ENCODE measurements at regions not wholly inside any gene's neighbourhood (a gene's known extent, or its start where the extent isn't known, plus 50 kb on each side); places are given as distances from the start of the nearest gene placed in this dataset.

DNA sequence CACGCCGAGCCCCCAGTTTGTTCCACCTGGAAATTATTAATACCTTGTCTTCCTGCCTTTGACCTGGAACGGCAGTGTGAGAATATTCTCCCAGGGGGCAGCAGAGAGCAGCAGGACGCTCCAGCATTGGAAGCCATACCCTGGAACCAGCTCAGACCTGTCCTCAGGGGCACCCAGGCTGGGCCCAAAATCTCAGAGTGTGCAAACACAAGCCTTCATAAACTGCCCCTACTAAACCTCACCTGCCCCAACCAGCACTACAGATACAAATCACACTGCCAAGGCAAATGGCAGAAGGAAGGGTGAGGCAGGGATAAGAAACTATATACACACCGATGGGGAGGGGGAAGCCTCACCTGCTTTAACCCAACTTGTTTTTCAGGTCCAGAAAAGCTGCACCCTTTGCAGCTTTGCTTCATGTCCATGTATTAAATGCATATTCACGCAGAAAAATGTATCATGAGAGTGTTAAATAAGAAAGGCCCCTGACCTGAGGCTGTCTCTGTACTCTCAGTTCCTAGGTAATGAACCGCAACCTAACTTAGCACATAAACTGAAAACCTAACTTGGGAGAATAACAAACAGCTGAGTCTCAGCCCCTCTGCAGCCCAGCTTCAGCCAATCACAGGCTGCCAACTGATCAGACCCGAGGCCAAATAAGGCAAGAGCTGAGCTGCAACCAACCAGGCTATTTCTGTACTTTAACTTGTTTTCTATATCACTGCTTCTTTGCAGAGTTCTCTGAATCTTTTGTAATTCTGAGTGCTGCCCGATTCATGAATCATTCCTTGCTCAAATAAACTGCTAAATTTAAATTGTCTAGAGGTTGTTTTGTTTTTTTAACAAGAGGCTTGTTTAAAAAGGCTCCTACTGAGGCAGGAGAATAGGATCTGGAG, 130.1 kb downstream of the SPTSSA start:
- ATAC-seq: peak; percentile 96
- H3K4me2 ChIP-seq (ENCODE audit: low read length): peak overlapping the region; percentile 51
- CTCF ChIA-PET: interaction anchor here (0.6 to 2.6 kb wide), 17 partner anchors 9 to 1486 kb away, joined by 3 to 99 read pairs (median 4); no protein-coding TSS in a partner anchor
- no peaks in the 10 kb centered on the region for H3K27me3 ChIP-seq (ENCODE audit: insufficient read depth, low read length)
- no peak for TF ChIP-seq POLR2AphosphoS5 (IDR thresholded peaks at IDR 0.05; ENCODE audit: low read depth, low read length)
- TF ChIP-seq SRF (IDR thresholded peaks at IDR 0.05; ENCODE audit: low read depth): peak; percentile 99
- 0 out of 2 replicates have a peak, but pooled peaks have one; percentile 11 for TF ChIP-seq JUND (IDR thresholded peaks at IDR 0.05)
- TF ChIP-seq RAD21 (IDR thresholded peaks at IDR 0.05; ENCODE audit: low read depth): peak; percentile 82
- TF ChIP-seq, protein P1, sequence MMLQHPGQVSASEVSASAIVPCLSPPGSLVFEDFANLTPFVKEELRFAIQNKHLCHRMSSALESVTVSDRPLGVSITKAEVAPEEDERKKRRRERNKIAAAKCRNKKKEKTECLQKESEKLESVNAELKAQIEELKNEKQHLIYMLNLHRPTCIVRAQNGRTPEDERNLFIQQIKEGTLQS (IDR thresholded peaks at IDR 0.05): 0 out of 2 replicates have a peak, but pooled peaks have one; percentile 14
- TF ChIP-seq, protein P2, sequence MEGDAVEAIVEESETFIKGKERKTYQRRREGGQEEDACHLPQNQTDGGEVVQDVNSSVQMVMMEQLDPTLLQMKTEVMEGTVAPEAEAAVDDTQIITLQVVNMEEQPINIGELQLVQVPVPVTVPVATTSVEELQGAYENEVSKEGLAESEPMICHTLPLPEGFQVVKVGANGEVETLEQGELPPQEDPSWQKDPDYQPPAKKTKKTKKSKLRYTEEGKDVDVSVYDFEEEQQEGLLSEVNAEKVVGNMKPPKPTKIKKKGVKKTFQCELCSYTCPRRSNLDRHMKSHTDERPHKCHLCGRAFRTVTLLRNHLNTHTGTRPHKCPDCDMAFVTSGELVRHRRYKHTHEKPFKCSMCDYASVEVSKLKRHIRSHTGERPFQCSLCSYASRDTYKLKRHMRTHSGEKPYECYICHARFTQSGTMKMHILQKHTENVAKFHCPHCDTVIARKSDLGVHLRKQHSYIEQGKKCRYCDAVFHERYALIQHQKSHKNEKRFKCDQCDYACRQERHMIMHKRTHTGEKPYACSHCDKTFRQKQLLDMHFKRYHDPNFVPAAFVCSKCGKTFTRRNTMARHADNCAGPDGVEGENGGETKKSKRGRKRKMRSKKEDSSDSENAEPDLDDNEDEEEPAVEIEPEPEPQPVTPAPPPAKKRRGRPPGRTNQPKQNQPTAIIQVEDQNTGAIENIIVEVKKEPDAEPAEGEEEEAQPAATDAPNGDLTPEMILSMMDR (IDR thresholded peaks at IDR 0.05 in 2 of 3, conservative IDR thresholded peaks at IDR 0.05 in 1 of 3; ENCODE audit: borderline replicate concordance in 1 of 3, insufficient read depth in 1 of 3, low read depth in 2 of 3, low read length in 2 of 3): peak; percentile 69 to 93 (median 86); a peak in 5 of 6 replicates
- TF ChIP-seq CBX3 (IDR thresholded peaks at IDR 0.05; ENCODE audit: low read depth): 0 out of 2 replicates have a peak, but pooled peaks have one; percentile 39
- TF ChIP-seq YY1 (IDR thresholded peaks at IDR 0.05; ENCODE audit: extremely low read depth, insufficient replicate concordance, low read depth, low read length): no peak
- peak; percentile 31 for TF ChIP-seq POLR2A (IDR thresholded peaks at IDR 0.05; ENCODE audit: borderline replicate concordance, extremely low read depth, insufficient read depth, insufficient read length)
- H3K27ac ChIP-seq (ENCODE audit: low read depth, low read length): peak overlapping the region; percentile 38
- H3K4me3 ChIP-seq (replicated peaks in 1 of 2; ENCODE audit: low read depth in 1 of 2, low read length in 2 of 2): no peak overlapping the region
- BruUV-seq (replicated peaks): no TSS peak
- H4K20me1 ChIP-seq (ENCODE audit: insufficient read depth): no peaks in the 10 kb centered on the region
- H2AFZ ChIP-seq (ENCODE audit: low read depth, low read length, poor library complexity, severe bottlenecking): peak overlapping the region; percentile 86
- no peaks in the 10 kb centered on the region for H3K9me2 ChIP-seq (ENCODE audit: insufficient read depth)
- intact Hi-C loops (cut with micrococcal nuclease): loop anchor here (1.0 to 5.0 kb wide), 2 partner anchors 166 to 1080 kb away; no protein-coding TSS in a partner anchor
- H3K79me2 ChIP-seq (ENCODE audit: insufficient read depth, low read length): no peaks in the 10 kb centered on the region
- no peaks in the 10 kb centered on the region for H3K9me3 ChIP-seq (ENCODE audit: control insufficient read depth in 1 of 2, insufficient read depth in 1 of 2, low read depth in 1 of 2, low read length in 2 of 2)
- RAD21 ChIA-PET (ENCODE audit: low non-redundant PET in 1 of 2, low total read pairs in 2 of 2, uncharacterized antibody in 2 of 2, unreplicated experiment in 2 of 2): interaction anchor here (1.5 to 2.0 kb wide), 2 partner anchors 166 kb away, joined by 12 to 21 read pairs; no protein-coding TSS in a partner anchor
- POLR2A ChIA-PET: interaction anchor here (1.0 to 1.9 kb wide), 5 partner anchors 130 to 219 kb away, joined by 3 to 25 read pairs (median 5); partner anchors contain the start of gene SPTSSA
- DNase-seq (ENCODE audit: low read depth, low spot score): peak; percentile 57
- peaks cover 6 to 17% of the 10 kb centered on the region in 2 experiments; a peak in 3 of 4 replicates for H3K4me1 ChIP-seq (ENCODE audit: control insufficient read depth in 1 of 2, insufficient read depth in 2 of 2, low read length in 2 of 2)
- H3K9ac ChIP-seq (ENCODE audit: low read length): peak overlapping the region; percentile 9; the same call in 1 of the 2 replicates
- no peaks in the 10 kb centered on the region for H3K36me3 ChIP-seq (ENCODE audit: control insufficient read depth in 1 of 2, insufficient read depth in 2 of 2, low read length in 2 of 2)

Measured in HCT116 (cell line).